Stimulated activated naive CD8-positive, alpha-beta T cell treated with anti-CD3 and anti-CD28 coated beads, Interleukin-15, amount 100 ng/mL, for 72 hours (primary cell): ENCODE measurements at regions not wholly inside any gene's neighbourhood (a gene's known extent, or its start where the extent isn't known, plus 50 kb on each side); places are given as distances from the start of the nearest gene placed in this dataset.

Experiments
- ATAC-seq: fragments of 150-1000 bp; cut with Tn5 transposase; 2 replicates; pipeline ENCODE4 v1.10.0; 2021; ENCODE audit warnings: mild to moderate bottlenecking, moderate library complexity
- DNase-seq, 2 donors: peaks; one replicate each; pipeline ENCODE4 v3.0.0; 2021 to 2022
- H3K27ac Mint-ChIP-seq, 2 donors: one replicate each; pipeline ENCODE4 v1.8.0; 2022; ENCODE audit warnings: mild to moderate bottlenecking in 2 of 2, mixed read lengths in 2 of 2, moderate library complexity in 2 of 2
- H3K27me3 Mint-ChIP-seq: one replicate; pipeline ENCODE4 v1.8.0; 2022; ENCODE audit warnings: mixed read lengths
- H3K4me1 Mint-ChIP-seq: one replicate; pipeline ENCODE4 v1.8.0; 2022; ENCODE audit warnings: mild to moderate bottlenecking, mixed read lengths
- H3K4me3 Mint-ChIP-seq, 2 donors: one replicate each; pipeline ENCODE4 v1.8.0; 2022; ENCODE audit warnings: mild to moderate bottlenecking in 2 of 2, mixed read lengths in 2 of 2, moderate library complexity in 1 of 2
- H3K9me3 Mint-ChIP-seq, 2 donors: one replicate each; pipeline ENCODE4 v1.8.0; 2022; ENCODE audit warnings: mixed read lengths in 2 of 2

GRCh38 chr18:78522507-78522906 is 457.1 kb upstream of the SALL3 start:
- H3K9me3 Mint-ChIP-seq, result no peaks in the 10 kb centered on the region
- no peak overlapping the region for H3K27ac Mint-ChIP-seq
- H3K4me3 Mint-ChIP-seq, result no peak overlapping the region
- no peaks in the 10 kb centered on the region for H3K4me1 Mint-ChIP-seq
- peaks cover 15% of the 10 kb centered on the region for H3K27me3 Mint-ChIP-seq
- ATAC-seq (no peak), DNase-seq (no peak)

DNA sequence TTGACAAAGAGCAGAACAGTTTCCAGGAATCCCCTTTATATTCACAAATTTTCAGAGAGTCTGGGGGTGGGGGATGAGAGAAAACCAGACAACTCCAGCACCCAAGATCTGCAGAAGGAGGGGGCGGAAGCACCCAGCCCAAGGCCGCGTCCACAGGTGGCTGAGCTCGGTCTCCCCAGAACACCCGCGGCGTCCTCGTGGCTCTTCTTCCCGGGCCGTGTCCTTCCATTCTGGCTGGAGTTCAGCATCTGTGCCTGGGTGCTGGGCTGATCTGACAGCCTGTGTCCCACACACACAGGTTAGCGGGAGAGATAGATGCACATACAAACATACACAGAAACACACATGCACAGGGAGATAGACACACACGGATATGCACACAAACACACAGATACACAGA is 455.8 kb upstream of the SALL3 start:
- H3K27me3 Mint-ChIP-seq, result peaks cover 15% of the 10 kb centered on the region
- no peak for ATAC-seq

DNA sequence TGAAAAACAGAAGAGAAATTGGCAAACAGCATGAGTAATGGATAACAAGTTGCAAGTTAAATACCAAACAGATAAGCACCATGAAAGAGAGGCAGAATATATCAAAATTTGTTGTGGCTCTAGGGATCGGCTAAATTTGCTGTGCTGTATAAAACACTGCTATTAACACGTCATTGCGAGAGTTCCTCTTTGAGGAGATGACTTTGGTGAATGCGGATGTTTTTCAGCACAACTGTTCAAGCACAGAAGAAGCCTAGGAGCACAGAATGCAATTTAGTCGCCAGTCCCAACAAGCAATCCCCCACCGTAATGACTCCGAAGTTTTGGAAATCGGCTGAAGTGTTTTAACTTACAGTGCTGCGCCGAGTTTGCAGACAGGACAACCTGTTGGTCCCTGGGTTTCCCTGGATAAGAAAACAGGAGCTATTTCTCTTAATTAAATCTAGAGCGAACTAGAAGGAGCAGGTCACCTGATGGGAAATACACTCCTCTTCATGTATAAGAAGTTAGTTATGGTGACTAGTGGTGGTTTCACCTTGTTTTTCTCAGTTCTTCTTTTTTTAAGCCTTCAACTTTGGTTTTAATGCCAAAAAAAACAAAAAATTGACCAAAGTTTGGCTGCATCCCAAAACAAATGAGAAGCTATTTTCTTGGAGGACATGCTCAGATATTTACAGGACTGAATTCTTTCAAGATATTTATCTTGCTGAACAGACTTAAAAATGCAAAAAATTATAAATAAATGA is 454.1 kb upstream of the SALL3 start:
- no peak for ATAC-seq
- Mint-ChIP-seq H3K9me3 (no peaks in the 10 kb centered on the region), H3K27me3 (peaks cover 15% of the 10 kb centered on the region), H3K4me3 (no peak overlapping the region), H3K4me1 (no peaks in the 10 kb centered on the region), H3K27ac (no peak overlapping the region)
- DNase-seq, result no peak

More for the DNA sequence above, 455.8 kb upstream of the SALL3 start:
- Mint-ChIP-seq H3K4me3 (no peak overlapping the region), H3K27ac (no peak overlapping the region), H3K4me1 (no peaks in the 10 kb centered on the region), H3K9me3 (no peaks in the 10 kb centered on the region)
- no peak for DNase-seq

- Mint-ChIP-seq H3K4me1 (no peaks in the 10 kb centered on the region), H3K9me3 (no peaks in the 10 kb centered on the region), H3K27me3 (peaks cover 15% of the 10 kb centered on the region), H3K4me3 (no peak overlapping the region), H3K27ac (no peak overlapping the region)
- no peak for DNase-seq
- no peak for ATAC-seq
Observed at GRCh38 chr18:78526275-78526674, 453.3 kb upstream of the SALL3 start.

- Mint-ChIP-seq H3K4me1 (no peaks in the 10 kb centered on the region), H3K27me3 (peaks cover 15% of the 10 kb centered on the region), H3K27ac (no peak overlapping the region), H3K9me3 (no peaks in the 10 kb centered on the region), H3K4me3 (no peak overlapping the region)
- DNase-seq (no peak), ATAC-seq (no peak)
Observed at GRCh38 chr18:78526923-78527711, 452.5 kb upstream of the SALL3 start.

GRCh38 chr18:78527984-78528383 is 451.6 kb upstream of the SALL3 start:
- H3K9me3 Mint-ChIP-seq, result no peaks in the 10 kb centered on the region
- DNase-seq, result no peak

DNA sequence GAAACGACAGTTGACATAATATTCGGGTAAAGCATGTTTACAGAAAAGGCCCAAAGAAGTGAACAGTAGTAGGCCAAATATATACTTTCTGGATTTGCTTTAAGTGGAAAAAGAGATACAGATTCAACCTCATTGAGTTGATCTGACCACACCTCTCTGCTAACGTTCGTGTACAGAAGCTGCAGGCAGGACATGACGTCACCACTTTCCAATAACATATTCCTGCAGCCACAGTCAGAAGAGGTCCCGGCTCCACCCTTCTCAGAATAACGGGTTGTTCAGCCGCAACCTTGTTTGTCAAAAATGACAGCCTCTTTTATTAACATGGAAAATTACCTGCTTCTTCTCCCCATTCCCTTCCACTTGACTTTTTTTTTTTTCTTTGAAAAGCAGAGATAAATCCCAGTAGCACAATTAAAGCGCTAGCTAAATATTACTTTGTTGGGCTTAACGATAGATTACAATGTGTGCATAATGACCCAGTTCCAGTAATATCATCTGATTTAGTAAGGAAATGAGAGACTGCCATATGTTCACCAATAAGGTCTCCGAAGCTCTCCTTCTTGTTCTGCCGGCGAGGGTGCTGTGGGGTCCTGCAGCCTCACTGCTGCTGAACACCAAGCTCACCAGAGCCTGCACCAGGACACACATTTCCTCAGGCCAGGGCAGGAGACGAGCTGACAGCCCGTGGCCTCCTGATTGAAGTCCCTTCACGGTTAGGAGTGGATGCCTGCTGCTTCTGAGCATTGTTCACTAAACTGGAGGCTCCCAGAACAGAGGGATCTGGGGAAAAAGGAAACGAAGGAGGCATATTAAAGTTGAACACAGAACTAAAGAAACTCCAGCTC is 451.0 kb upstream of the SALL3 start:
- Mint-ChIP-seq H3K9me3 (no peaks in the 10 kb centered on the region), H3K4me3 (no peak overlapping the region), H3K4me1 (no peaks in the 10 kb centered on the region), H3K27ac (no peak overlapping the region), H3K27me3 (peaks cover 5% of the 10 kb centered on the region)
- ATAC-seq, result no peak
- no peak for DNase-seq

More at GRCh38 chr18:78527984-78528383, 451.6 kb upstream of the SALL3 start:
- ATAC-seq, result no peak
- Mint-ChIP-seq H3K4me3 (no peak overlapping the region), H3K4me1 (no peaks in the 10 kb centered on the region), H3K27me3 (peaks cover 12% of the 10 kb centered on the region), H3K27ac (no peak overlapping the region)

DNA sequence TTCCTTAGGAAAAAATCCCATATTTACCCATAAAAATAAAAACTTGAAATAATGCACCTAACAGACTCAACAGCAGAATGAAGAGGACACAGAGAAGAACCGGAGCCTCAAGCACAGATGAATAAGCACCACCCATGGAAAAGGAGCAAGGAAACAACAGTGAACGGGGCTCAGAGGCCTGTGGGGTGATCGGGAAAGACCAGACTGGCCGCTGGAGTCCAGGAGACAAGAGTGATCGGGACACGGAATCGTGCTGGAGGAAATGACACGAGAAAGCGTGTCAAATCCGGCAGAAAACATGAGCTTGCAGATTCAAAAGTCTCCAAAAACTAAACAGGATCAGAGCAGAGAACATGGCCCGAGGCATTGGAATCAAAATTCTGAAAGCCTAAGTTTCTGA is 448.0 kb upstream of the SALL3 start:
- Mint-ChIP-seq H3K27ac (no peak overlapping the region), H3K27me3 (peaks cover 9% of the 10 kb centered on the region), H3K4me1 (no peaks in the 10 kb centered on the region), H3K4me3 (no peak overlapping the region), H3K9me3 (no peaks in the 10 kb centered on the region)
- no peak for DNase-seq
- ATAC-seq, result no peak

DNA sequence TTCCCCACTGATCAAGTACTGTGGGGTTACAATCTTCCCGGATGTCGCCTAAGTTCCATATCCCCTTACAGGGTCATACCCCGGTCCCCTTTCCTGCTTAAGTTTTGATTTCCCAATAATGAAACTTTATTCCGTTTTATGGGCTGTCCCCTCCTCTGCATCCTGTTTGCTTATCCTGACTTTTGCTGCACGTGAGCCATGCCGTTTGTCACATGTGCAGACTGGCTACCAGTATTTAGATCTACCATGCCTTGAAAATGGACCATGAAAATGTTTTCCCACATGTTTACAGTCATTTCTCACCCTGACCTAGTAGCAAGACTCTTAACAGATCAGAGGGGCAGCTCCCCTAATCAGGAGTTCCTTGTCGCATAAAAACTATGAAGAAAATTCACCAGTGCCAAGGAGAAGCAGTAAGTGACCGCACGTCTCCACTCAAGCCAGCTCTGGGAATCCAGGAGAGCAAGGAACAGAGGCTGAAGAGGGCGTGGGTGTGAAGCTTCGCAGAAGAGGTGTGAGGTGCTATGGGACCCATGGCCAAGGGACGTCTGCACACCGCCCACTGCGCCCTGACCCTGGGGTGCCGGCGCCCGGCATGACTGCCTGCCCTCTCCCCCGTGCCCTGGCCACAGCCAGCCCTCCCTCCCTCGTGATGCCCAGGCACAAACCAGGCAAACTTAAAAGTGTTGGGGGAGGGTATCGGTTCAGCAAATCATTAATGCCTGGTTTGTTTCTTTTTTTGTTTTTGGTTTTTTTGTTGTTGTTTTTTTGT is 440.8 kb upstream of the SALL3 start:
- peaks cover 27% of the 10 kb centered on the region for H3K27me3 Mint-ChIP-seq
- ATAC-seq, result no peak
- peaks cover 4 to 6% of the 10 kb centered on the region in 2 donors for H3K9me3 Mint-ChIP-seq
- DNase-seq, result no peak
- no peak overlapping the region for H3K27ac Mint-ChIP-seq
- H3K4me1 Mint-ChIP-seq, result peaks cover 7% of the 10 kb centered on the region
- H3K4me3 Mint-ChIP-seq, result no peak overlapping the region

DNA sequence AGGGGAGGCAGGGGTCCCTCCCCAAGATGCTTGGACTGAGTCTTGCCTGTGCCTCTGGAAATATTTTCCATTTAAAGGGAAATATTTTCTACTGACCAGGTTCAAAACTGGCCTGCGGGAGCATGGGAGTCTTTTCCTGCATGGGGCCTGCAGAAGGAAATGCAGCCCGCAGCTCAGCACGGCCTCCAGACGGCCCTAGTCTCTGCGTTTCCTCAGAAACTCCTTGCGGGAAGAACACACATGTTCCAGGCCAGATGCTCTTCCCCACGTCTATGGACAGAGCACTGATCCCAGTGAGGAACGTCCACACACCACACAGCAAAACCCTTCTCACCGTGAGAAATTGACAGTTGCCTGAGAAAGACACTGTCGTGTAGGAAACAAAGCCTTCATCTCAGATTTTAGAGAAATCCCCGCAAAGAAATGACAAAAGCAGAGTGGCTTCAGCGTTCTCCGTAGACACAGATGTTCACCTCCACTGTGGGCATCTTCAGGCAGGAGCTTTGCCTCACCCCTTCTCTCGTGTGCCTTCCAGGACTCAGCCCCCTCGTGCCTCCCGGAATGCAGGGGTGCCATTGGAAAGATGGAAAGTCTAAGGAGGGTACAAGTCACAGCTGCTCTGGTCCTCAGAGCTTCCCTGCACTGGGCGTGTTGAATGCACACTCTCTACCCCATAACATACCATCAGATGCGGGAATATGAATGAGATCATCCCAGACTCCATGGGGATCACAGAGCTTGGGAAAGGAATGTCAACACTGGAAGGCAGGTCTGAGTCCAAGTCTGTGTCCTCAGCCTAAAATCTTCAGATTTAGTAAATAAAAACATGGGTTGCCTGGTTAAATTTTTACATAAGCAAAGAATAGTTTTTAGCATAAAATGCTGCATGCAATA is 438.7 kb upstream of the SALL3 start:
- peaks cover 23% of the 10 kb centered on the region for H3K27me3 Mint-ChIP-seq
- H3K4me1 Mint-ChIP-seq, result peaks cover 7% of the 10 kb centered on the region
- H3K4me3 Mint-ChIP-seq, result no peak overlapping the region
- no peak overlapping the region for H3K27ac Mint-ChIP-seq
- DNase-seq (no peak), ATAC-seq (no peak)
- H3K9me3 Mint-ChIP-seq, result peaks cover 4 to 6% of the 10 kb centered on the region in 2 donors

- Mint-ChIP-seq H3K4me3 (no peak overlapping the region), H3K9me3 (peaks cover 4 to 6% of the 10 kb centered on the region in 2 donors)
- no peak for ATAC-seq
Observed at GRCh38 chr18:78542204-78542603, 437.4 kb upstream of the SALL3 start.

GRCh38 chr18:78543201-78543725 is 436.4 kb upstream of the SALL3 start:
- Mint-ChIP-seq H3K4me1 (peaks cover 7% of the 10 kb centered on the region), H3K27ac (no peak overlapping the region), H3K27me3 (peaks cover 23% of the 10 kb centered on the region), H3K9me3 (peaks cover 4 to 7% of the 10 kb centered on the region in 2 donors), H3K4me3 (no peak overlapping the region)
- no peak for ATAC-seq
- no peak for DNase-seq

More at GRCh38 chr18:78542204-78542603, 437.4 kb upstream of the SALL3 start:
- DNase-seq, result no peak
- Mint-ChIP-seq H3K4me1 (peaks cover 7% of the 10 kb centered on the region), H3K27me3 (peaks cover 23% of the 10 kb centered on the region), H3K27ac (no peak overlapping the region)

GRCh38 chr18:78546281-78546680 is 433.3 kb upstream of the SALL3 start:
- no peak for ATAC-seq
- Mint-ChIP-seq H3K27me3 (peaks cover 23% of the 10 kb centered on the region), H3K9me3 (peaks cover 14 to 17% of the 10 kb centered on the region in 2 donors), H3K4me1 (no peaks in the 10 kb centered on the region), H3K4me3 (no peak overlapping the region), H3K27ac (no peak overlapping the region)
- no peak for DNase-seq

GRCh38 chr18:78547817-78548216 is 431.8 kb upstream of the SALL3 start:
- Mint-ChIP-seq H3K27me3 (peaks cover 11% of the 10 kb centered on the region), H3K4me3 (no peak overlapping the region), H3K9me3 (peaks cover 14 to 17% of the 10 kb centered on the region in 2 donors), H3K27ac (no peak overlapping the region), H3K4me1 (no peaks in the 10 kb centered on the region)
- DNase-seq (no peak), ATAC-seq (no peak)
